GM23338 (cell line): ENCODE measurements at regions not wholly inside any gene's neighbourhood (a gene's known extent, or its start where the extent isn't known, plus 50 kb on each side); places are given as distances from the start of the nearest gene placed in this dataset.

Experiments used
- ATAC-seq: fragments of 200-7000 bp; cut with Tn5 transposase; 3 replicates; pipeline ENCODE4 v1.9.1; 2020
- DNase-seq: peaks from one replicate; pipeline ENCODE4 v3.0.0-alpha.2; 2015; ENCODE audit warnings: low spot score
- H2AFZ ChIP-seq: fragments of 200-600 bp; sonication (generic); 2 replicates; pipeline ENCODE4 v1.8.0; 2016; ENCODE audit warnings: antibody characterized with exemption, mild to moderate bottlenecking, moderate library complexity
- H3F3A ChIP-seq: fragments of 200-600 bp; sonication (generic); replicated peaks from 2 replicates; pipeline ENCODE4 v1.8.0; 2017; ENCODE audit warnings: antibody characterized with exemption, mixed run types, low read depth
- H3K27ac ChIP-seq: fragments of 200-600 bp; sonication (generic); 2 replicates; pipeline ENCODE4 v1.6.1; 2016; ENCODE audit warnings: low read depth
- H3K27me3 ChIP-seq: fragments of 200-600 bp; sonication (generic); 2 replicates; pipeline ENCODE4 v1.8.0; 2016; ENCODE audit warnings: mild to moderate bottlenecking, mixed run types, moderate library complexity; ENCODE audit not compliant: insufficient read depth
- H3K36me3 ChIP-seq: fragments of 200-600 bp; sonication (generic); 2 replicates; pipeline ENCODE4 v1.8.0; 2016; ENCODE audit warnings: mild to moderate bottlenecking; ENCODE audit not compliant: insufficient read depth
- H3K4me1 ChIP-seq: fragments of 200-600 bp; sonication (generic); 2 replicates; pipeline ENCODE4 v1.8.0; 2016; ENCODE audit warnings: mild to moderate bottlenecking, moderate library complexity; ENCODE audit not compliant: insufficient read depth
- H3K4me2 ChIP-seq: fragments of 200-600 bp; sonication (generic); 2 replicates; pipeline ENCODE4 v1.7.1; 2017; ENCODE audit warnings: mixed run types
- H3K4me3 ChIP-seq: fragments of 200-600 bp; sonication (generic); 2 replicates; pipeline ENCODE4 v1.6.1; 2016; ENCODE audit warnings: mixed run types
- H3K79me2 ChIP-seq: fragments of 200-600 bp; sonication (generic); replicated peaks from 2 replicates; pipeline ENCODE4 v1.8.0; 2017; ENCODE audit warnings: mild to moderate bottlenecking; ENCODE audit not compliant: insufficient read depth
- H3K9me2 ChIP-seq: fragments of 200-600 bp; sonication (generic); 2 replicates; pipeline ENCODE4 v1.8.0; 2017; ENCODE audit not compliant: insufficient read depth
- H4K20me1 ChIP-seq: fragments of 200-600 bp; sonication (generic); replicated peaks from 2 replicates; pipeline ENCODE4 v1.8.0; 2017; ENCODE audit warnings: mild to moderate bottlenecking; ENCODE audit not compliant: insufficient read depth
- H3K27ac Mint-ChIP-seq: 2 replicates; pipeline ENCODE4 v1.8.0; 2020; ENCODE audit warnings: inconsistent platforms, mild to moderate bottlenecking, moderate library complexity, mixed read lengths
- H3K27me3 Mint-ChIP-seq: 3 replicates; pipeline ENCODE4 v1.8.0; 2022; ENCODE audit warnings: low read depth, mild to moderate bottlenecking, moderate library complexity, mixed read lengths, inconsistent platforms; ENCODE audit not compliant: insufficient read depth, poor library complexity
- H3K36me3 Mint-ChIP-seq: 3 replicates; pipeline ENCODE4 v1.8.0; 2021; ENCODE audit warnings: low read depth, mild to moderate bottlenecking, inconsistent platforms, moderate library complexity, mixed read lengths
- H3K4me1 Mint-ChIP-seq: 3 replicates; pipeline ENCODE4 v1.8.0; 2020; ENCODE audit warnings: mild to moderate bottlenecking, inconsistent platforms, mixed read lengths
- H3K4me3 Mint-ChIP-seq: 3 replicates; pipeline ENCODE4 v1.8.0; 2021; ENCODE audit warnings: moderate library complexity, mild to moderate bottlenecking, inconsistent platforms, mixed read lengths
- H3K9me3 Mint-ChIP-seq: 3 replicates; pipeline ENCODE4 v1.8.0; 2020; ENCODE audit warnings: moderate library complexity, mild to moderate bottlenecking, inconsistent platforms, mixed read lengths
- CREB1 ChIP-seq: fragments of 250-450 bp; sonication (Bioruptor Pico); IDR thresholded peaks from 2 replicates; pipeline ENCODE4 v1.5.0; 2020; ENCODE audit warnings: low read depth, mild to moderate bottlenecking, moderate library complexity
- CTCF ChIP-seq, 2 experiments: fragments of 200-600 bp in 1 of 2; sonication (generic) in 1 of 2; conservative IDR thresholded peaks; 2 replicates each; pipeline versions ENCODE4 v1.5.1 to v1.6.1; 2016 to 2017; ENCODE audit warnings: antibody characterized with exemption in 2 of 2, low read depth in 2 of 2, mild to moderate bottlenecking in 2 of 2, moderate library complexity in 1 of 2
- EZH2 ChIP-seq: fragments of 200-600 bp; sonication (generic); IDR thresholded peaks from one replicate; pipeline ENCODE4 v1.8.0; 2017; ENCODE audit warnings: antibody characterized with exemption, mild to moderate bottlenecking, low read depth; ENCODE audit not compliant: unreplicated experiment
- EZH2phosphoT487 ChIP-seq: fragments of 200-600 bp; sonication (generic); IDR thresholded peaks from one replicate; pipeline ENCODE4 v1.8.1; 2018; ENCODE audit warnings: antibody characterized with exemption; ENCODE audit not compliant: unreplicated experiment
- JUNB ChIP-seq: IDR thresholded peaks from one replicate; pipeline ENCODE4 v1.6.1; 2016; ENCODE audit warnings: antibody characterized with exemption; ENCODE audit not compliant: unreplicated experiment
- NANOG ChIP-seq: IDR thresholded peaks from 2 replicates; pipeline ENCODE4 v1.6.1; 2016; ENCODE audit warnings: antibody characterized with exemption, borderline replicate concordance
- POLR2AphosphoS5 ChIP-seq: IDR thresholded peaks from 2 replicates; pipeline ENCODE4 v1.6.1; 2016; ENCODE audit warnings: antibody characterized with exemption, low read depth
- REST ChIP-seq: IDR thresholded peaks from one replicate; pipeline ENCODE4 v1.6.1; 2018; ENCODE audit warnings: antibody characterized with exemption; ENCODE audit not compliant: unreplicated experiment
- STAT1 ChIP-seq: IDR thresholded peaks from one replicate; pipeline ENCODE4 v1.6.1; 2016; ENCODE audit warnings: antibody characterized with exemption; ENCODE audit not compliant: unreplicated experiment
- ZNF114 ChIP-seq: fragments of 250-450 bp; sonication (Bioruptor Pico); IDR thresholded peaks from 2 replicates; pipeline ENCODE4 v1.5.0; 2020; ENCODE audit warnings: mild to moderate bottlenecking, moderate library complexity
- ZNF331 ChIP-seq: fragments of 250-450 bp; sonication (Bioruptor Pico); IDR thresholded peaks from 2 replicates; pipeline ENCODE4 v1.5.0; 2020; ENCODE audit warnings: low read depth, mild to moderate bottlenecking, moderate library complexity
- ZNF462 ChIP-seq: fragments of 250-450 bp; sonication (Bioruptor Pico); IDR thresholded peaks from 2 replicates; pipeline ENCODE4 v1.5.0; 2020; ENCODE audit warnings: mild to moderate bottlenecking, moderate library complexity
- TF ChIP-seq, protein P1 (sequence below): IDR thresholded peaks from 2 replicates; pipeline ENCODE4 v1.6.1; 2016; ENCODE audit warnings: antibody characterized with exemption

GRCh38 chr16:14365200-14365851 is 264.7 kb downstream of the PARN start:
- ATAC-seq (no peak), DNase-seq (no peak)
- H3F3A ChIP-seq = no peaks in the 10 kb centered on the region
- peaks cover 10% of the 10 kb centered on the region for H3K27me3 Mint-ChIP-seq
- no peaks in the 10 kb centered on the region for H3K27me3 ChIP-seq
- H3K79me2 ChIP-seq = no peaks in the 10 kb centered on the region
- H3K4me3 Mint-ChIP-seq = no peak overlapping the region
- TF ChIP-seq ZNF114 (CRISPR knock-in tag) (no peak), CTCF (conservative IDR thresholded peaks at IDR 0.05; ENCODE audit: low read depth in 2 of 2) (no peak), ZNF462 (CRISPR knock-in tag) (no peak), CREB1 (CRISPR knock-in tag) (no peak), ZNF331 (CRISPR knock-in tag) (no peak), REST (no peak), JUNB (no peak), POLR2AphosphoS5 (no peak), EZH2phosphoT487 (no peak), STAT1 (no peak), EZH2 (no peak), NANOG (no peak)
- TF ChIP-seq, protein P1, sequence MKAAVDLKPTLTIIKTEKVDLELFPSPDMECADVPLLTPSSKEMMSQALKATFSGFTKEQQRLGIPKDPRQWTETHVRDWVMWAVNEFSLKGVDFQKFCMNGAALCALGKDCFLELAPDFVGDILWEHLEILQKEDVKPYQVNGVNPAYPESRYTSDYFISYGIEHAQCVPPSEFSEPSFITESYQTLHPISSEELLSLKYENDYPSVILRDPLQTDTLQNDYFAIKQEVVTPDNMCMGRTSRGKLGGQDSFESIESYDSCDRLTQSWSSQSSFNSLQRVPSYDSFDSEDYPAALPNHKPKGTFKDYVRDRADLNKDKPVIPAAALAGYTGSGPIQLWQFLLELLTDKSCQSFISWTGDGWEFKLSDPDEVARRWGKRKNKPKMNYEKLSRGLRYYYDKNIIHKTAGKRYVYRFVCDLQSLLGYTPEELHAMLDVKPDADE = no peak
- no peaks in the 10 kb centered on the region for H3K36me3 ChIP-seq
- H3K4me2 ChIP-seq = no peak overlapping the region
- H3K4me1 ChIP-seq = no peaks in the 10 kb centered on the region; the same call in 1 of the 2 replicates
- H3K9me2 ChIP-seq = no peaks in the 10 kb centered on the region
- H2AFZ ChIP-seq = no peak overlapping the region
- H3K9me3 Mint-ChIP-seq = no peaks in the 10 kb centered on the region; the same call in 2 of the 3 replicates
- H4K20me1 ChIP-seq = no peaks in the 10 kb centered on the region
- H3K4me1 Mint-ChIP-seq = peaks cover 9% of the 10 kb centered on the region; the same call in 2 of the 3 replicates
- no peaks in the 10 kb centered on the region for H3K36me3 Mint-ChIP-seq
- H3K27ac Mint-ChIP-seq = no peak overlapping the region
- H3K4me3 ChIP-seq = no peak overlapping the region
- H3K27ac ChIP-seq = no peak overlapping the region
